22Rv1 (cell line): ENCODE measurements at regions not wholly inside any gene's neighbourhood (a gene's known extent, or its start where the extent isn't known, plus 50 kb on each side); places are given as distances from the start of the nearest gene placed in this dataset.

Source experiments
- H3K27ac ChIP-seq: fragments of 450-650 bp; 2 replicates; pipeline ENCODE4 v1.5.1; 2017
- CTCF ChIP-seq: fragments of 450-650 bp; IDR thresholded peaks from 2 replicates; pipeline ENCODE4 v1.5.1; 2017; ENCODE audit warnings: mild to moderate bottlenecking
- ZFX ChIP-seq: fragments of 450-650 bp; IDR thresholded peaks from 2 replicates; pipeline ENCODE4 v1.6.1; 2017; ENCODE audit warnings: antibody characterized with exemption, borderline replicate concordance

- no peak overlapping the region for H3K27ac ChIP-seq
- TF ChIP-seq CTCF (no peak), ZFX (no peak)
Measured at GRCh38 chr12:66066137-66066928, 64.2 kb downstream of the LLPH start.

GRCh38 chr12:66065641-66066136 is 64.9 kb downstream of the LLPH start:
- TF ChIP-seq ZFX (no peak), CTCF (no peak)
- H3K27ac ChIP-seq: no peak overlapping the region

GRCh38 chr12:66065150-66065549 is 65.4 kb downstream of the LLPH start:
- TF ChIP-seq ZFX (no peak), CTCF (no peak)
- H3K27ac ChIP-seq: no peak overlapping the region

- H3K27ac ChIP-seq: no peak overlapping the region
Measured at GRCh38 chr12:66063916-66064315, 66.6 kb downstream of the LLPH start.

GRCh38 chr12:66062290-66062625 is 68.3 kb downstream of the LLPH start:
- TF ChIP-seq CTCF (no peak), ZFX (no peak)

More at GRCh38 chr12:66063916-66064315, 66.6 kb downstream of the LLPH start:
- TF ChIP-seq CTCF (no peak), ZFX (no peak)

GRCh38 chr12:66061557-66062289 is 68.8 kb downstream of the LLPH start:
- H3K27ac ChIP-seq: no peak overlapping the region
- TF ChIP-seq CTCF: no peak
- TF ChIP-seq ZFX: no peak

More at GRCh38 chr12:66062290-66062625, 68.3 kb downstream of the LLPH start:
- no peak overlapping the region for H3K27ac ChIP-seq

GRCh38 chr12:66061076-66061475 is 69.5 kb downstream of the LLPH start:
- no peak overlapping the region for H3K27ac ChIP-seq
- TF ChIP-seq ZFX (no peak), CTCF (no peak)
